ENCODE measurements at regions not wholly inside any gene's neighbourhood (a gene's known extent, or its start where the extent isn't known, plus 50 kb on each side); places are given as distances from the start of the nearest gene placed in this dataset.

- TF ChIP-seq POLR2A (IDR thresholded peaks at IDR 0.05; ENCODE audit: low read length) (no peak), GATA1 (IDR thresholded peaks at IDR 0.05; ENCODE audit: low read depth, low read length) (no peak)
Observed at GRCh38 chr7:54336800-54337199, 205.4 kb upstream of the VSTM2A start.

GRCh38 chr7:54337466-54337865 lies 204.7 kb upstream of the VSTM2A start:
- no peak for TF ChIP-seq GATA1 (IDR thresholded peaks at IDR 0.05; ENCODE audit: low read depth, low read length)
- TF ChIP-seq POLR2A (IDR thresholded peaks at IDR 0.05; ENCODE audit: low read length) = no peak
- no peak for DNase-seq

More at GRCh38 chr7:54336800-54337199, 205.4 kb upstream of the VSTM2A start:
- no peak for DNase-seq

GRCh38 chr7:54338319-54338718 lies 203.9 kb upstream of the VSTM2A start:
- no peak for TF ChIP-seq POLR2A (IDR thresholded peaks at IDR 0.05; ENCODE audit: low read length)
- TF ChIP-seq GATA1 (IDR thresholded peaks at IDR 0.05; ENCODE audit: low read depth, low read length) = no peak
- DNase-seq = no peak

- TF ChIP-seq POLR2A (IDR thresholded peaks at IDR 0.05; ENCODE audit: low read length) (no peak), GATA1 (IDR thresholded peaks at IDR 0.05; ENCODE audit: low read depth, low read length) (no peak)
- no peak for DNase-seq
Observed at GRCh38 chr7:54339073-54339472, 203.1 kb upstream of the VSTM2A start.

- DNase-seq = no peak
- TF ChIP-seq GATA1 (IDR thresholded peaks at IDR 0.05; ENCODE audit: low read depth, low read length) = no peak
- TF ChIP-seq POLR2A (IDR thresholded peaks at IDR 0.05; ENCODE audit: low read length) = no peak
Observed at GRCh38 chr7:54342458-54342857, 199.7 kb upstream of the VSTM2A start.

GRCh38 chr7:54343511-54343910 lies 198.7 kb upstream of the VSTM2A start:
- no peak for DNase-seq

GRCh38 chr7:54345746-54346145 lies 196.4 kb upstream of the VSTM2A start:
- no peak for TF ChIP-seq POLR2A (IDR thresholded peaks at IDR 0.05; ENCODE audit: low read length)
- no peak for TF ChIP-seq GATA1 (IDR thresholded peaks at IDR 0.05; ENCODE audit: low read depth, low read length)
- DNase-seq = no peak

More at GRCh38 chr7:54343511-54343910, 198.7 kb upstream of the VSTM2A start:
- no peak for TF ChIP-seq POLR2A (IDR thresholded peaks at IDR 0.05; ENCODE audit: low read length)

- no peak for DNase-seq
- TF ChIP-seq POLR2A (IDR thresholded peaks at IDR 0.05; ENCODE audit: low read length) (no peak), GATA1 (IDR thresholded peaks at IDR 0.05; ENCODE audit: low read depth, low read length) (no peak)
Observed at GRCh38 chr7:54349229-54349628, 192.9 kb upstream of the VSTM2A start.

- no peak for DNase-seq
- TF ChIP-seq POLR2A (IDR thresholded peaks at IDR 0.05; ENCODE audit: low read length) = no peak
- TF ChIP-seq GATA1 (IDR thresholded peaks at IDR 0.05; ENCODE audit: low read depth, low read length) = no peak
Observed at GRCh38 chr7:54354436-54354835, 187.7 kb upstream of the VSTM2A start.

- TF ChIP-seq GATA1 (IDR thresholded peaks at IDR 0.05; ENCODE audit: low read depth, low read length) (no peak), POLR2A (IDR thresholded peaks at IDR 0.05; ENCODE audit: low read length) (no peak)
- DNase-seq = no peak
Observed at GRCh38 chr7:54355842-54356241, 186.3 kb upstream of the VSTM2A start.

GRCh38 chr7:54360075-54360840 lies 181.9 kb upstream of the VSTM2A start:
- no peak for DNase-seq
- no peak for TF ChIP-seq POLR2A (IDR thresholded peaks at IDR 0.05; ENCODE audit: low read length)
- no peak for TF ChIP-seq GATA1 (IDR thresholded peaks at IDR 0.05; ENCODE audit: low read depth, low read length)

- no peak for TF ChIP-seq POLR2A (IDR thresholded peaks at IDR 0.05; ENCODE audit: low read length)
- TF ChIP-seq GATA1 (IDR thresholded peaks at IDR 0.05; ENCODE audit: low read depth, low read length) = no peak
- DNase-seq = no peak
Observed at GRCh38 chr7:54390565-54390964, 151.6 kb upstream of the VSTM2A start.

- no peak for DNase-seq
Observed at GRCh38 chr7:54392935-54393334, 149.2 kb upstream of the VSTM2A start.

GRCh38 chr7:54394834-54395233 lies 147.3 kb upstream of the VSTM2A start:
- TF ChIP-seq GATA1 (IDR thresholded peaks at IDR 0.05; ENCODE audit: low read depth, low read length) (no peak), POLR2A (IDR thresholded peaks at IDR 0.05; ENCODE audit: low read length) (no peak)
- DNase-seq = no peak

More at GRCh38 chr7:54392935-54393334, 149.2 kb upstream of the VSTM2A start:
- TF ChIP-seq GATA1 (IDR thresholded peaks at IDR 0.05; ENCODE audit: low read depth, low read length) = no peak
- TF ChIP-seq POLR2A (IDR thresholded peaks at IDR 0.05; ENCODE audit: low read length) = no peak
